WTC11 (cell line): ENCODE measurements at regions not wholly inside any gene's neighbourhood (a gene's known extent, or its start where the extent isn't known, plus 50 kb on each side); places are given as distances from the start of the nearest gene placed in this dataset.

Source experiments
- ATAC-seq: fragments of 200-7000 bp; cut with Tn5 transposase; 2 replicates; pipeline ENCODE4 v1.10.0; 2021; ENCODE audit warnings: mild to moderate bottlenecking, moderate library complexity
- CTCF ChIA-PET: fragments of 300-600 bp; sonication (Branson Sonifier 250); formaldehyde crosslinking; loops from one replicate; lab custom pipeline; 2021; ENCODE audit warnings: antibody characterized with exemption; lab: Charles Lee
- POLR2A ChIA-PET: fragments of 350-600 bp; sonication (Branson Sonifier 250); formaldehyde crosslinking; loops from one replicate; lab custom pipeline; 2021; ENCODE audit warnings: antibody characterized with exemption; lab: Charles Lee
- DNase-seq: peaks from one replicate; pipeline ENCODE4 v3.0.0; 2021; ENCODE audit warnings: low spot score
- H3K27ac Mint-ChIP-seq: 2 replicates; pipeline ENCODE4 v1.8.0; 2021; ENCODE audit warnings: mixed read lengths
- H3K27me3 Mint-ChIP-seq: 2 replicates; pipeline ENCODE4 v1.8.0; 2021; ENCODE audit warnings: low read depth, mild to moderate bottlenecking, moderate library complexity, mixed read lengths
- H3K36me3 Mint-ChIP-seq: 2 replicates; pipeline ENCODE4 v1.8.0; 2021; ENCODE audit warnings: mixed read lengths
- H3K4me1 Mint-ChIP-seq: 2 replicates; pipeline ENCODE4 v1.8.0; 2022; ENCODE audit warnings: mixed read lengths
- H3K4me3 Mint-ChIP-seq: 2 replicates; pipeline ENCODE4 v1.8.0; 2021; ENCODE audit warnings: mild to moderate bottlenecking, moderate library complexity, mixed read lengths
- H3K9me3 Mint-ChIP-seq: 2 replicates; pipeline ENCODE4 v1.8.0; 2021; ENCODE audit warnings: mixed read lengths
- EMX1 ChIP-seq: fragments of 250-450 bp; sonication (Bioruptor Pico); IDR thresholded peaks from 2 replicates; pipeline ENCODE4 v1.8.0; 2021; ENCODE audit warnings: mild to moderate bottlenecking
- ESRRA ChIP-seq: sonication (generic); formaldehyde crosslinking; IDR thresholded peaks from 2 replicates; pipeline ENCODE4 v1.8.1; 2022; ENCODE audit warnings: mild to moderate bottlenecking, missing genetic modification reagents, borderline replicate concordance
- GABPB1 ChIP-seq: sonication (generic); formaldehyde crosslinking; IDR thresholded peaks from 2 replicates; pipeline ENCODE4 v1.8.1; 2023; ENCODE audit warnings: mild to moderate bottlenecking, missing genetic modification reagents
- JAZF1 ChIP-seq: fragments of 250-450 bp; sonication (Bioruptor Pico); IDR thresholded peaks from 2 replicates; pipeline ENCODE4 v1.9.0; 2021; ENCODE audit warnings: moderate library complexity, mild to moderate bottlenecking, inconsistent platforms
- JUN ChIP-seq: sonication (generic); formaldehyde crosslinking; IDR thresholded peaks from 2 replicates; pipeline ENCODE4 v1.8.0; 2023; ENCODE audit warnings: mild to moderate bottlenecking, missing genetic modification reagents
- KAT7 ChIP-seq: sonication (generic); formaldehyde crosslinking; IDR thresholded peaks from 2 replicates; pipeline ENCODE4 v1.8.1; 2023; ENCODE audit warnings: missing genetic modification reagents, mild to moderate bottlenecking, borderline replicate concordance
- NFE2L1 ChIP-seq: sonication (generic); formaldehyde crosslinking; IDR thresholded peaks from 2 replicates; pipeline ENCODE4 v1.8.1; 2023; ENCODE audit warnings: missing genetic modification reagents
- NR1H2 ChIP-seq: sonication (generic); formaldehyde crosslinking; IDR thresholded peaks from 2 replicates; pipeline ENCODE4 v1.9.0; 2021; ENCODE audit warnings: mild to moderate bottlenecking, moderate library complexity, missing genetic modification reagents
- NR2C2 ChIP-seq: sonication (generic); formaldehyde crosslinking; IDR thresholded peaks from 2 replicates; pipeline ENCODE4 v1.8.0; 2022; ENCODE audit warnings: mild to moderate bottlenecking, missing genetic modification reagents
- OVOL2 ChIP-seq: fragments of 250-450 bp; sonication (Bioruptor Pico); IDR thresholded peaks from 2 replicates; pipeline ENCODE4 v1.9.0; 2021; ENCODE audit warnings: mild to moderate bottlenecking, borderline replicate concordance
- RELA ChIP-seq: sonication (generic); formaldehyde crosslinking; IDR thresholded peaks from 2 replicates; pipeline ENCODE4 v1.8.1; 2022; ENCODE audit warnings: missing genetic modification reagents, mild to moderate bottlenecking, borderline replicate concordance
- RORB ChIP-seq: fragments of 250-450 bp; sonication (Bioruptor Pico); IDR thresholded peaks from 2 replicates; pipeline ENCODE4 v1.9.0; 2021; ENCODE audit warnings: mild to moderate bottlenecking
- SMAD3 ChIP-seq: sonication (generic); formaldehyde crosslinking; IDR thresholded peaks from 2 replicates; pipeline ENCODE4 v1.8.0; 2022; ENCODE audit warnings: missing genetic modification reagents, mild to moderate bottlenecking, borderline replicate concordance
- SOX15 ChIP-seq: fragments of 250-450 bp; sonication (Bioruptor Pico); IDR thresholded peaks from 2 replicates; pipeline ENCODE4 v1.9.0; 2021; ENCODE audit warnings: mild to moderate bottlenecking
- ZBTB21 ChIP-seq: sonication (generic); formaldehyde crosslinking; IDR thresholded peaks from 2 replicates; pipeline ENCODE4 v1.8.1; 2023; ENCODE audit warnings: mild to moderate bottlenecking, missing genetic modification reagents, borderline replicate concordance
- ZNF121 ChIP-seq: sonication (generic); formaldehyde crosslinking; IDR thresholded peaks from 2 replicates; pipeline ENCODE4 v1.8.0; 2023; ENCODE audit warnings: missing genetic modification reagents
- ZNF263 ChIP-seq: sonication (generic); formaldehyde crosslinking; IDR thresholded peaks from 2 replicates; pipeline ENCODE4 v1.8.1; 2022; ENCODE audit warnings: low read depth, mild to moderate bottlenecking, moderate library complexity, missing genetic modification reagents
- ZNF317 ChIP-seq: sonication (generic); formaldehyde crosslinking; IDR thresholded peaks from 2 replicates; pipeline ENCODE4 v1.8.1; 2023; ENCODE audit warnings: low read depth, mild to moderate bottlenecking, moderate library complexity, missing genetic modification reagents, borderline replicate concordance
- ZNF423 ChIP-seq: fragments of 250-450 bp; sonication (Bioruptor Pico); IDR thresholded peaks from 2 replicates; pipeline ENCODE4 v2.1.2; 2022; ENCODE audit warnings: mild to moderate bottlenecking, moderate library complexity
- TF ChIP-seq, protein P1 (sequence below): sonication (generic); formaldehyde crosslinking; IDR thresholded peaks from 2 replicates; pipeline ENCODE4 v1.8.0; 2023; ENCODE audit warnings: missing genetic modification reagents
- TF ChIP-seq, protein P2 (sequence below): sonication (generic); formaldehyde crosslinking; IDR thresholded peaks from 2 replicates; pipeline ENCODE4 v1.8.1; 2023; ENCODE audit warnings: mild to moderate bottlenecking, missing genetic modification reagents, moderate library complexity
- TF ChIP-seq, protein P3 (sequence below): fragments of 200-600 bp; IDR thresholded peaks from 2 replicates; pipeline ENCODE4 v1.8.0; 2022; ENCODE audit warnings: antibody characterized with exemption
- TF ChIP-seq, protein P4 (sequence below): sonication (generic); formaldehyde crosslinking; IDR thresholded peaks from 2 replicates; pipeline ENCODE4 v1.8.0; 2022; ENCODE audit warnings: mild to moderate bottlenecking, missing genetic modification reagents
- TF ChIP-seq, protein P5 (sequence below): fragments of 250-450 bp; sonication (Bioruptor Pico); IDR thresholded peaks from 2 replicates; pipeline ENCODE4 v1.9.0; 2021; ENCODE audit warnings: mild to moderate bottlenecking, borderline replicate concordance
- TF ChIP-seq, protein P6 (sequence below): sonication (generic); formaldehyde crosslinking; IDR thresholded peaks from 2 replicates; pipeline ENCODE4 v1.8.1; 2022; ENCODE audit warnings: missing genetic modification reagents, borderline replicate concordance

DNA sequence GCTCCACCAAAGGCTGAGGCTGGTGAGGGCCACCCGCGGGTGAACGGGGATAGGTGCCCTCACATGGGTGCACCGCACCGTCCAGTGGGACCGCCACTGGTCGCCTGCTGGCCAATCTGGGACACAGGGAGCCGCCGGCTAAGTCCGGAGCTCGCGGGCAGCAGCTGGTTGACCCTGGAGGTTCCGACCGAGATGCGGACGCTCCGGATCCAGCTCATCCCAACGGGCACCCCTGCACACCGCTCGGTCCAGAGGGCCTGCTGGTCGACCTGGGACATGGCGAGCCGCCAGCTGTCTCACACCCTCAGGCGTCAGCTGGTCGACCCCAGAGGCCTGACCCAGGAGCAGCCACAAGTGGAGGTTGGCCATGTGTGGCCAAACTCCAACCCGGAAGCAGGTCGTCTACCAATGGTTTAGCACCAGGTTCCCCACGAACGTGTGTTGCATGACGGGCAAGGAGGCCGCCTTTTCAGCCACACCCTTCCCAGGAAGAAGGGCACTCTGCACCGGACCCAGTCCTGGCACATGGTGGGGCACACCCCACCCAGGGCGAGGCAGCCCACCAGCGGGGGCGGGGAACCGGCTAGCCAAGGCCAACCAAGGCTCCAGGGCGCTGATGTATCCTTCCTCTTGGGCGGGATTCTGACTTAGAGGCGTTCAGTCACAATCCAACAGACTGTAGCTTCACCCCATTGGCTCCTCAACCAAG lies 746.0 kb upstream of the DEFB115 start:
- peaks cover 19% of the 10 kb centered on the region for H3K36me3 Mint-ChIP-seq
- H3K9me3 Mint-ChIP-seq, result peaks cover 18% of the 10 kb centered on the region
- TF ChIP-seq JAZF1 (no peak), ZNF121 (CRISPR knock-in tag) (no peak), EMX1 (CRISPR knock-in tag) (no peak), ZNF317 (CRISPR knock-in tag) (no peak), GABPB1 (CRISPR knock-in tag) (no peak), NR1H2 (no peak), ZBTB21 (CRISPR knock-in tag) (no peak), NR2C2 (CRISPR knock-in tag) (no peak), NFE2L1 (no peak), OVOL2 (CRISPR knock-in tag) (no peak)
- TF ChIP-seq, protein P1, sequence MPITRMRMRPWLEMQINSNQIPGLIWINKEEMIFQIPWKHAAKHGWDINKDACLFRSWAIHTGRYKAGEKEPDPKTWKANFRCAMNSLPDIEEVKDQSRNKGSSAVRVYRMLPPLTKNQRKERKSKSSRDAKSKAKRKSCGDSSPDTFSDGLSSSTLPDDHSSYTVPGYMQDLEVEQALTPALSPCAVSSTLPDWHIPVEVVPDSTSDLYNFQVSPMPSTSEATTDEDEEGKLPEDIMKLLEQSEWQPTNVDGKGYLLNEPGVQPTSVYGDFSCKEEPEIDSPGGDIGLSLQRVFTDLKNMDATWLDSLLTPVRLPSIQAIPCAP, result no peak
- no peak overlapping the region for H3K27ac Mint-ChIP-seq
- H3K27me3 Mint-ChIP-seq, result peaks cover 6% of the 10 kb centered on the region; the same call in 1 of the 2 replicates
- no peak for DNase-seq
- no peak for ATAC-seq
- POLR2A ChIA-PET, result no interaction called here
- CTCF ChIA-PET, result no interaction called here
- peaks cover 3% of the 10 kb centered on the region; the same call in 1 of the 2 replicates for H3K4me1 Mint-ChIP-seq
- H3K4me3 Mint-ChIP-seq, result no peak overlapping the region

DNA sequence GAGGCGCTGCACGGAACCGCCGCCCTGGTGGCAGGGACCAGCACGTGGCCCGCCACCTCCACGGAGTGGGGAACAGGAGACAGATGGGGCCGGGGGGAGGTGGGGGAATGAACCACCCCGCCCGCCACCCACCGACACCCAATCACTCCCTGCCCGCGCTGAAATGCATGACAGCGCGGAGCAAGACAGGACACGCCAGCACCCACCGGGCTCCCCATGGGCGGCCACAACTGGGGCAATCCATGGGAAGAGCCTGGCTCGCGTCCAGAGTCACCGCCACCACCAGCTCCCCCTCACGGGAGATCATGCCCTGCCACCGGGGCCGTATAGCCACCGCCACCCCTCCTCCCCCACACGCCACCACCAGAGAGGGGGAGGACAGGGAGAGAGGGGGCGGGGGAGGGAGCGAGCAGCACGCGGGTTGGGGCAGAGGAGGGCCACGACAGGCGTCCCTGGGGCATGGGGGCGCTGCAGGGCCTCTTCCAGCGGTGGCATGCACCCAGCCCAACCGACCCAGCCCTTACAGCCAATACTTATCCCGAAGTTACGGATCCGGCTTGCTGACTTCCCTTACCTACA lies 744.3 kb upstream of the DEFB115 start:
- DNase-seq (no peak), ATAC-seq (no peak)
- ChIA-PET POLR2A (no interaction called here), CTCF (no interaction called here)
- Mint-ChIP-seq H3K27me3 (peaks cover 3% of the 10 kb centered on the region; the same call in 1 of the 2 replicates), H3K27ac (no peak overlapping the region), H3K9me3 (peaks cover 18% of the 10 kb centered on the region), H3K4me3 (no peak overlapping the region), H3K4me1 (no peaks in the 10 kb centered on the region; the same call in 1 of the 2 replicates), H3K36me3 (peaks cover 19% of the 10 kb centered on the region)
- TF ChIP-seq KAT7 (CRISPR knock-in tag) (no peak), JUN (no peak), ZNF263 (CRISPR knock-in tag) (no peak), ZNF423 (CRISPR knock-in tag) (no peak), RELA (no peak), SMAD3 (CRISPR knock-in tag) (no peak), RORB (CRISPR knock-in tag) (no peak), SOX15 (no peak), ESRRA (CRISPR knock-in tag) (no peak)
- TF ChIP-seq, protein P2, sequence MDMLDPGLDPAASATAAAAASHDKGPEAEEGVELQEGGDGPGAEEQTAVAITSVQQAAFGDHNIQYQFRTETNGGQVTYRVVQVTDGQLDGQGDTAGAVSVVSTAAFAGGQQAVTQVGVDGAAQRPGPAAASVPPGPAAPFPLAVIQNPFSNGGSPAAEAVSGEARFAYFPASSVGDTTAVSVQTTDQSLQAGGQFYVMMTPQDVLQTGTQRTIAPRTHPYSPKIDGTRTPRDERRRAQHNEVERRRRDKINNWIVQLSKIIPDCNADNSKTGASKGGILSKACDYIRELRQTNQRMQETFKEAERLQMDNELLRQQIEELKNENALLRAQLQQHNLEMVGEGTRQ (CRISPR knock-in tag), result no peak
- TF ChIP-seq, protein P3, sequence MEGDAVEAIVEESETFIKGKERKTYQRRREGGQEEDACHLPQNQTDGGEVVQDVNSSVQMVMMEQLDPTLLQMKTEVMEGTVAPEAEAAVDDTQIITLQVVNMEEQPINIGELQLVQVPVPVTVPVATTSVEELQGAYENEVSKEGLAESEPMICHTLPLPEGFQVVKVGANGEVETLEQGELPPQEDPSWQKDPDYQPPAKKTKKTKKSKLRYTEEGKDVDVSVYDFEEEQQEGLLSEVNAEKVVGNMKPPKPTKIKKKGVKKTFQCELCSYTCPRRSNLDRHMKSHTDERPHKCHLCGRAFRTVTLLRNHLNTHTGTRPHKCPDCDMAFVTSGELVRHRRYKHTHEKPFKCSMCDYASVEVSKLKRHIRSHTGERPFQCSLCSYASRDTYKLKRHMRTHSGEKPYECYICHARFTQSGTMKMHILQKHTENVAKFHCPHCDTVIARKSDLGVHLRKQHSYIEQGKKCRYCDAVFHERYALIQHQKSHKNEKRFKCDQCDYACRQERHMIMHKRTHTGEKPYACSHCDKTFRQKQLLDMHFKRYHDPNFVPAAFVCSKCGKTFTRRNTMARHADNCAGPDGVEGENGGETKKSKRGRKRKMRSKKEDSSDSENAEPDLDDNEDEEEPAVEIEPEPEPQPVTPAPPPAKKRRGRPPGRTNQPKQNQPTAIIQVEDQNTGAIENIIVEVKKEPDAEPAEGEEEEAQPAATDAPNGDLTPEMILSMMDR, result no peak
- TF ChIP-seq, protein P4, sequence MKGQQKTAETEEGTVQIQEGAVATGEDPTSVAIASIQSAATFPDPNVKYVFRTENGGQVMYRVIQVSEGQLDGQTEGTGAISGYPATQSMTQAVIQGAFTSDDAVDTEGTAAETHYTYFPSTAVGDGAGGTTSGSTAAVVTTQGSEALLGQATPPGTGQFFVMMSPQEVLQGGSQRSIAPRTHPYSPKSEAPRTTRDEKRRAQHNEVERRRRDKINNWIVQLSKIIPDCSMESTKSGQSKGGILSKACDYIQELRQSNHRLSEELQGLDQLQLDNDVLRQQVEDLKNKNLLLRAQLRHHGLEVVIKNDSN, result no peak
- TF ChIP-seq, protein P5, sequence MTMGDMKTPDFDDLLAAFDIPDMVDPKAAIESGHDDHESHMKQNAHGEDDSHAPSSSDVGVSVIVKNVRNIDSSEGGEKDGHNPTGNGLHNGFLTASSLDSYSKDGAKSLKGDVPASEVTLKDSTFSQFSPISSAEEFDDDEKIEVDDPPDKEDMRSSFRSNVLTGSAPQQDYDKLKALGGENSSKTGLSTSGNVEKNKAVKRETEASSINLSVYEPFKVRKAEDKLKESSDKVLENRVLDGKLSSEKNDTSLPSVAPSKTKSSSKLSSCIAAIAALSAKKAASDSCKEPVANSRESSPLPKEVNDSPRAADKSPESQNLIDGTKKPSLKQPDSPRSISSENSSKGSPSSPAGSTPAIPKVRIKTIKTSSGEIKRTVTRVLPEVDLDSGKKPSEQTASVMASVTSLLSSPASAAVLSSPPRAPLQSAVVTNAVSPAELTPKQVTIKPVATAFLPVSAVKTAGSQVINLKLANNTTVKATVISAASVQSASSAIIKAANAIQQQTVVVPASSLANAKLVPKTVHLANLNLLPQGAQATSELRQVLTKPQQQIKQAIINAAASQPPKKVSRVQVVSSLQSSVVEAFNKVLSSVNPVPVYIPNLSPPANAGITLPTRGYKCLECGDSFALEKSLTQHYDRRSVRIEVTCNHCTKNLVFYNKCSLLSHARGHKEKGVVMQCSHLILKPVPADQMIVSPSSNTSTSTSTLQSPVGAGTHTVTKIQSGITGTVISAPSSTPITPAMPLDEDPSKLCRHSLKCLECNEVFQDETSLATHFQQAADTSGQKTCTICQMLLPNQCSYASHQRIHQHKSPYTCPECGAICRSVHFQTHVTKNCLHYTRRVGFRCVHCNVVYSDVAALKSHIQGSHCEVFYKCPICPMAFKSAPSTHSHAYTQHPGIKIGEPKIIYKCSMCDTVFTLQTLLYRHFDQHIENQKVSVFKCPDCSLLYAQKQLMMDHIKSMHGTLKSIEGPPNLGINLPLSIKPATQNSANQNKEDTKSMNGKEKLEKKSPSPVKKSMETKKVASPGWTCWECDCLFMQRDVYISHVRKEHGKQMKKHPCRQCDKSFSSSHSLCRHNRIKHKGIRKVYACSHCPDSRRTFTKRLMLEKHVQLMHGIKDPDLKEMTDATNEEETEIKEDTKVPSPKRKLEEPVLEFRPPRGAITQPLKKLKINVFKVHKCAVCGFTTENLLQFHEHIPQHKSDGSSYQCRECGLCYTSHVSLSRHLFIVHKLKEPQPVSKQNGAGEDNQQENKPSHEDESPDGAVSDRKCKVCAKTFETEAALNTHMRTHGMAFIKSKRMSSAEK (CRISPR knock-in tag), result no peak
- TF ChIP-seq, protein P1, result no peak
- TF ChIP-seq, protein P6, sequence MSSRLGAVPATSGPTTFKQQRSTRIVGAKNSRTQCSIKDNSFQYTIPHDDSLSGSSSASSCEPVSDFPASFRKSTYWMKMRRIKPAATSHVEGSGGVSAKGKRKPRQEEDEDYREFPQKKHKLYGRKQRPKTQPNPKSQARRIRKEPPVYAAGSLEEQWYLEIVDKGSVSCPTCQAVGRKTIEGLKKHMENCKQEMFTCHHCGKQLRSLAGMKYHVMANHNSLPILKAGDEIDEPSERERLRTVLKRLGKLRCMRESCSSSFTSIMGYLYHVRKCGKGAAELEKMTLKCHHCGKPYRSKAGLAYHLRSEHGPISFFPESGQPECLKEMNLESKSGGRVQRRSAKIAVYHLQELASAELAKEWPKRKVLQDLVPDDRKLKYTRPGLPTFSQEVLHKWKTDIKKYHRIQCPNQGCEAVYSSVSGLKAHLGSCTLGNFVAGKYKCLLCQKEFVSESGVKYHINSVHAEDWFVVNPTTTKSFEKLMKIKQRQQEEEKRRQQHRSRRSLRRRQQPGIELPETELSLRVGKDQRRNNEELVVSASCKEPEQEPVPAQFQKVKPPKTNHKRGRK (CRISPR knock-in tag), result no peak
